Trophoblast cell (in vitro differentiated cells and primary cell): ENCODE measurements at regions not wholly inside any gene's neighbourhood (a gene's known extent, or its start where the extent isn't known, plus 50 kb on each side); places are given as distances from the start of the nearest gene placed in this dataset.

Experiments used
- DNase-seq, 2 donors: peaks; one replicate each; pipeline ENCODE4 v3.0.0-alpha.2; 2016
- H2AFZ ChIP-seq: 2 replicates; pipeline ENCODE4 v1.6.1; 2013; ENCODE audit warnings: low read length, moderate library complexity, mild to moderate bottlenecking; ENCODE audit not compliant: insufficient read depth, poor library complexity
- H2AK5ac ChIP-seq: 2 replicates; pipeline ENCODE4 v1.6.1; 2013; ENCODE audit warnings: mild to moderate bottlenecking, low read length
- H2BK120ac ChIP-seq: 2 replicates; pipeline ENCODE4 v1.6.1; 2013; ENCODE audit warnings: low read length, mild to moderate bottlenecking, moderate library complexity; ENCODE audit not compliant: insufficient read depth, poor library complexity
- H2BK12ac ChIP-seq: 2 replicates; pipeline ENCODE4 v1.6.1; 2013; ENCODE audit warnings: mild to moderate bottlenecking, low read length, moderate library complexity
- H2BK5ac ChIP-seq: 2 replicates; pipeline ENCODE4 v1.6.1; 2013; ENCODE audit warnings: low read length, low read depth, moderate library complexity, mild to moderate bottlenecking; ENCODE audit not compliant: poor library complexity
- H3K14ac ChIP-seq: 2 replicates; pipeline ENCODE4 v1.6.1; 2013; ENCODE audit warnings: mild to moderate bottlenecking, low read length
- H3K18ac ChIP-seq: 2 replicates; pipeline ENCODE4 v1.6.1; 2013; ENCODE audit warnings: mild to moderate bottlenecking, low read length
- H3K23ac ChIP-seq: 2 replicates; pipeline ENCODE4 v1.6.1; 2013; ENCODE audit warnings: low read length
- H3K27ac ChIP-seq: 2 replicates; pipeline ENCODE4 v1.5.1; 2013; ENCODE audit warnings: low read depth, mild to moderate bottlenecking, inconsistent platforms, low read length, moderate library complexity
- H3K27me3 ChIP-seq: 2 replicates; pipeline ENCODE4 v1.6.1; 2013; ENCODE audit warnings: inconsistent platforms, mild to moderate bottlenecking, low read length, moderate library complexity; ENCODE audit not compliant: insufficient read depth
- H3K36me3 ChIP-seq, 2 experiments: 1 replicate in 1 of 2; 2 replicates in 1 of 2; pipeline ENCODE4 v1.6.1; 2013; ENCODE audit warnings: low read length in 2 of 2, mild to moderate bottlenecking in 2 of 2, moderate library complexity in 1 of 2; ENCODE audit not compliant: insufficient read depth in 2 of 2, control insufficient read depth in 1 of 2
- H3K4ac ChIP-seq: 2 replicates; pipeline ENCODE4 v1.6.1; 2013; ENCODE audit warnings: low read depth, mild to moderate bottlenecking, low read length, moderate library complexity
- H3K4me1 ChIP-seq, 2 experiments: 1 replicate in 1 of 2; 2 replicates in 1 of 2; pipeline ENCODE4 v1.6.1; 2013; ENCODE audit warnings: low read length in 2 of 2, mild to moderate bottlenecking in 2 of 2, moderate library complexity in 1 of 2; ENCODE audit not compliant: insufficient read depth in 2 of 2, control insufficient read depth in 1 of 2
- H3K4me2 ChIP-seq: 2 replicates; pipeline ENCODE4 v1.6.1; 2013; ENCODE audit warnings: inconsistent platforms, mild to moderate bottlenecking, low read length, moderate library complexity
- H3K4me3 ChIP-seq: 2 replicates; pipeline ENCODE4 v1.5.1; 2013; ENCODE audit warnings: mild to moderate bottlenecking, low read depth, low read length, inconsistent platforms
- H3K79me1 ChIP-seq: one replicate; pipeline ENCODE4 v1.6.1; 2013; ENCODE audit warnings: low read length
- H3K79me2 ChIP-seq: 2 replicates; pipeline ENCODE4 v1.6.1; 2013; ENCODE audit warnings: low read length, mild to moderate bottlenecking; ENCODE audit not compliant: control insufficient read depth, insufficient read depth, poor library complexity
- H3K9ac ChIP-seq: 2 replicates; pipeline ENCODE4 v1.6.1; 2013; ENCODE audit warnings: mild to moderate bottlenecking, low read length
- H3K9me3 ChIP-seq: 2 replicates; pipeline ENCODE4 v1.6.1; 2013; ENCODE audit warnings: low read depth, mild to moderate bottlenecking, control low read depth, inconsistent platforms, low read length; ENCODE audit not compliant: insufficient read depth
- H4K12ac ChIP-seq: 2 replicates; pipeline ENCODE4 v1.6.1; 2013; ENCODE audit warnings: low read depth, mild to moderate bottlenecking, low read length, moderate library complexity
- H4K8ac ChIP-seq: 2 replicates; pipeline ENCODE4 v1.6.1; 2013; ENCODE audit warnings: low read depth, mild to moderate bottlenecking, low read length, moderate library complexity
- H4K91ac ChIP-seq: one replicate; pipeline ENCODE4 v1.6.1; 2013; ENCODE audit warnings: low read depth, mild to moderate bottlenecking, low read length, moderate library complexity
- WGBS: extraction: QIAGEN DNeasy Blood & Tissue Kit; methylation state at CpG from one replicate; pipeline ENCODE4 v1.1.7; 2013; ENCODE audit warnings: missing lambda C conversion rate; ENCODE audit not compliant: insufficient read length, insufficient coverage; ENCODE audit errors: extremely low coverage; 5-methylcytosine and 5-hydroxymethylcytosine counted together

DNA sequence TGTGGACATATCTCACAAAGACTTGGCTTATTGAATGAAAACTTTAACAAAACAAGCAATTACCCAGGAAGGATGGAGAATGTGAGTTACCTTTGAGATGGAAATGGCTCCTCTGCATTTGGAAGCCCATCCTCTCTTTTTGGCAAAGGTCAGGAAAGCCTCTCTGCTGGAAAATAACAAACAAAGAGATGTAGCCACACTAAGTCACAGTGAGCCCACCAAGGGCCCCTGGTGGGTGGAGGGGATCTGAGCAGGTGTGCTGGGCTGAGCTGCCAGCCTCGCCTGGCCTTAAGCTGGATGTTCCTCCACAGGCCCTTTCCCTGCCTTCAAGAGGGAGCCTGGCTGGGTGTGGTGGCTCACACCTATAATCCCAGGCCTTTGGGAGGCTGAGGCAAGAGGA, 269.2 kb downstream of the HNRNPD start:
- Histone ChIP-seq H3K9ac (no peak overlapping the region), H3K9me3 (peaks cover 2% of the 10 kb centered on the region), H2AK5ac (no peak overlapping the region), H3K79me1 (no peaks in the 10 kb centered on the region), H3K4me1 (no peaks in the 10 kb centered on the region), H2BK120ac (no peak overlapping the region), H3K27ac (no peak overlapping the region), H3K79me2 (no peaks in the 10 kb centered on the region), H3K4ac (no peak overlapping the region), H3K18ac (no peak overlapping the region), H3K27me3 (no peaks in the 10 kb centered on the region), H3K23ac (no peak overlapping the region), H4K8ac (no peak overlapping the region), H2BK12ac (no peak overlapping the region), H3K14ac (no peak overlapping the region), H4K12ac (no peak overlapping the region), H2BK5ac (no peak overlapping the region), H4K91ac (no peak overlapping the region), H3K36me3 (no peaks in the 10 kb centered on the region), H2AFZ (no peak overlapping the region), H3K4me3 (no peak overlapping the region), H3K4me2 (no peak overlapping the region)
- DNase-seq, result no peak
- no CpG with 5 or more reads among the region's 1 CpG for WGBS

DNA sequence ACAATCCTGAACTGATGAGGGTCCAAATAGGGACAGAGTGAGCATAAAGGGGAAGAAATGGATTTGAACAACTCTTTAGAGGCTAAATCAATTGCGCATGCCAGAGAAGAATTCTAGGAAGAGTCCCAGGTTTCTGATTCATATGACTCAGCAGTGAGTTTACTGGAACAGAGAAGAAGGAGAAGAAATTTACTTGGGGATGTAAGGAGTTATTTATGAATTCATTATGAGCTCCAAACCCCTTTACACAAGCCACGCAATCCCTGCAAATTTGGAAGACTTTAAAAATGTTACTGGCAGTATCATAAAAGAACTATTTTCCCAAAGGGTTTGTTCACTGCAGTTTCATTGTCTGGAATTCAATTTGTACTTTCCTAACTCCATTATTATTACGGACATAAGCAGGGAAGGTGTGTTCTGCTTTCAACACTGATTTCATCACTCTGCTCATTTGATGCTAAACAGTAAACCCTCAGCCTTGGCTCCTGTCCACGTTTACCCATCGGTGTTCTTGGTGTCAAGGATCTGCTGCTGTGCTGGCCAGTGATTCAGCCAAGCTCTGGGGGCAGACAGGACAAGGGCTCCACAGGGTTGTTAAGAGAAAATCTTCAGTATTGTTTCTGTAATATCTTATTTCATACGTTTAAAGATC, 273.7 kb downstream of the HNRNPD start:
- H3K79me1 ChIP-seq, result no peaks in the 10 kb centered on the region
- no peak overlapping the region for H2BK12ac ChIP-seq
- no peak overlapping the region for H4K12ac ChIP-seq
- no peak overlapping the region for H2BK120ac ChIP-seq
- no peak for DNase-seq
- H3K4me1 ChIP-seq, result no peaks in the 10 kb centered on the region
- H3K9me3 ChIP-seq, result no peaks in the 10 kb centered on the region
- no peak overlapping the region for H4K8ac ChIP-seq
- no peak overlapping the region for H2AK5ac ChIP-seq
- no peak overlapping the region for H3K27ac ChIP-seq
- no peak overlapping the region for H4K91ac ChIP-seq
- H3K27me3 ChIP-seq, result no peaks in the 10 kb centered on the region
- no peak overlapping the region for H2BK5ac ChIP-seq
- H2AFZ ChIP-seq, result no peak overlapping the region
- no peak overlapping the region for H3K23ac ChIP-seq
- no peak overlapping the region for H3K18ac ChIP-seq
- no peak overlapping the region for H3K4me3 ChIP-seq
- no peaks in the 10 kb centered on the region for H3K36me3 ChIP-seq
- H3K79me2 ChIP-seq, result no peaks in the 10 kb centered on the region
- no peak overlapping the region for H3K9ac ChIP-seq
- H3K4me2 ChIP-seq, result no peak overlapping the region
- no peak overlapping the region for H3K4ac ChIP-seq
- no CpG with 5 or more reads among the region's 6 CpGs for WGBS
- no peak overlapping the region for H3K14ac ChIP-seq

DNA sequence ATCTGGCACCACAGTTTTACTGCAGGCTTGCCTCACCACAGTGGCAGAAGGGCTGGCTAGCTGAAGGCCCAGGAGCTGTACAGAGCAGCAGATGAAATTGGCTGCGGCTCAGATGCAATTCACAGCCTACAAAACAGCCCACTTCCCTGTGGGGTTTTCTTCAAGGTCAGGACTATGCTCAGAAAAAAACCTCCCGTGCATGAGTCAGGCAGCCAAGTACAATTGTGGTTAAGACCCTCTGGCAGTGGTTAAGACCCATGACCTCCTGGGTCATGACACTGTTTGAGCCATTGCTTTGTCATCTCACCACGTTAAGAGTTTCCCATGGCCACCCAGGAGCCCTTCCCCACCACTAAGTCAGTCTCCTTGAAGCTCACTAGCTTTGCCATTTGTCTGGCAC, 276.3 kb downstream of the HNRNPD start:
- no peaks in the 10 kb centered on the region for H3K79me2 ChIP-seq
- no peaks in the 10 kb centered on the region for H3K36me3 ChIP-seq
- no peak overlapping the region for H2BK12ac ChIP-seq
- H3K4me1 ChIP-seq, result no peaks in the 10 kb centered on the region
- no peak for DNase-seq
- no peak overlapping the region for H4K91ac ChIP-seq
- H3K14ac ChIP-seq, result no peak overlapping the region
- no peak overlapping the region for H3K23ac ChIP-seq
- no peak overlapping the region for H3K4me2 ChIP-seq
- H3K4ac ChIP-seq, result no peak overlapping the region
- no peak overlapping the region for H2AK5ac ChIP-seq
- H3K27ac ChIP-seq, result no peak overlapping the region
- H3K79me1 ChIP-seq, result no peaks in the 10 kb centered on the region
- H2BK5ac ChIP-seq, result no peak overlapping the region
- no peak overlapping the region for H4K8ac ChIP-seq
- no peak overlapping the region for H3K9ac ChIP-seq
- no peak overlapping the region for H2AFZ ChIP-seq
- no peak overlapping the region for H4K12ac ChIP-seq
- no CpG with 5 or more reads among the region's 3 CpGs for WGBS
- no peak overlapping the region for H3K18ac ChIP-seq
- H3K9me3 ChIP-seq, result no peaks in the 10 kb centered on the region
- H3K27me3 ChIP-seq, result no peaks in the 10 kb centered on the region
- H2BK120ac ChIP-seq, result no peak overlapping the region
- no peak overlapping the region for H3K4me3 ChIP-seq

DNA sequence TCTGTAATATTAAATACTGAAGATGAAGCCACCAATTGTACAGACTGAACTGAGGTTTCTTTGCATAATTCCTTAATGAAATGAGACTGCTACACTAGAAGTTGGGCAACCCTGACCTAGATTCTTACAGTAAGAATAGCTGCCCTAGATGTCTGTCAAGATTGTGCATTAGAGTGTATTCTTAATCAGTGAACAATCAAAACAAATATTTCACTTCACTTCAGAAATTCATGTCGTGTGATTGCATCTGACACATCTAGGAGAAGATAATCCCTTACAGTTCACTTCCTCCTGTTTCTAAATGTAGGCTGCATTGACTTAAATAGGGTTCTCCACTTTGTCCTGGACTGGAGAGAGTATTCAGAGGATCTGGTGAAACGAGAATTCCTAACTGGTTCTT, 283.1 kb downstream of the HNRNPD start:
- no peak overlapping the region for H3K9ac ChIP-seq
- no peak overlapping the region for H3K18ac ChIP-seq
- H3K23ac ChIP-seq, result no peak overlapping the region
- H3K79me1 ChIP-seq, result no peaks in the 10 kb centered on the region
- H2BK5ac ChIP-seq, result no peak overlapping the region
- no peak overlapping the region for H3K4ac ChIP-seq
- no peak overlapping the region for H4K91ac ChIP-seq
- H3K14ac ChIP-seq, result no peak overlapping the region
- H2AFZ ChIP-seq, result no peak overlapping the region
- no peak overlapping the region for H3K4me2 ChIP-seq
- no peak overlapping the region for H4K12ac ChIP-seq
- no peaks in the 10 kb centered on the region for H3K9me3 ChIP-seq
- H3K4me3 ChIP-seq, result no peak overlapping the region
- no CpG with 5 or more reads among the region's 2 CpGs for WGBS
- H4K8ac ChIP-seq, result no peak overlapping the region
- no peaks in the 10 kb centered on the region for H3K36me3 ChIP-seq
- no peak overlapping the region for H2BK120ac ChIP-seq
- no peaks in the 10 kb centered on the region for H3K79me2 ChIP-seq
- H3K27ac ChIP-seq, result no peak overlapping the region
- no peaks in the 10 kb centered on the region for H3K27me3 ChIP-seq
- H2BK12ac ChIP-seq, result no peak overlapping the region
- no peaks in the 10 kb centered on the region for H3K4me1 ChIP-seq
- peak; percentile 15 to 77 for DNase-seq
- no peak overlapping the region for H2AK5ac ChIP-seq
